ENCODE measurements at regions not wholly inside any gene's neighbourhood (a gene's known extent, or its start where the extent isn't known, plus 50 kb on each side); places are given as distances from the start of the nearest gene placed in this dataset.

GRCh38 chr2:128731994-128732650, 413.5 kb upstream of the HS6ST1 start:
- TF ChIP-seq CTCF (IDR thresholded peaks at IDR 0.05), result no peak
- no peak for TF ChIP-seq POLR2A (IDR thresholded peaks at IDR 0.05)

All from prostate gland (tissue), 2 donors.